GM23338 (cell line): ENCODE measurements at regions not wholly inside any gene's neighbourhood (a gene's known extent, or its start where the extent isn't known, plus 50 kb on each side); places are given as distances from the start of the nearest gene placed in this dataset.

Experiments used
- ATAC-seq: fragments of 200-7000 bp; cut with Tn5 transposase; 3 replicates; pipeline ENCODE4 v1.9.1; 2020
- DNase-seq: peaks from one replicate; pipeline ENCODE4 v3.0.0-alpha.2; 2015; ENCODE audit warnings: low spot score
- H2AFZ ChIP-seq: fragments of 200-600 bp; sonication (generic); 2 replicates; pipeline ENCODE4 v1.8.0; 2016; ENCODE audit warnings: antibody characterized with exemption, mild to moderate bottlenecking, moderate library complexity
- H3F3A ChIP-seq: fragments of 200-600 bp; sonication (generic); replicated peaks from 2 replicates; pipeline ENCODE4 v1.8.0; 2017; ENCODE audit warnings: antibody characterized with exemption, mixed run types, low read depth
- H3K27ac ChIP-seq: fragments of 200-600 bp; sonication (generic); 2 replicates; pipeline ENCODE4 v1.6.1; 2016; ENCODE audit warnings: low read depth
- H3K27me3 ChIP-seq: fragments of 200-600 bp; sonication (generic); 2 replicates; pipeline ENCODE4 v1.8.0; 2016; ENCODE audit warnings: mild to moderate bottlenecking, mixed run types, moderate library complexity; ENCODE audit not compliant: insufficient read depth
- H3K36me3 ChIP-seq: fragments of 200-600 bp; sonication (generic); 2 replicates; pipeline ENCODE4 v1.8.0; 2016; ENCODE audit warnings: mild to moderate bottlenecking; ENCODE audit not compliant: insufficient read depth
- H3K4me1 ChIP-seq: fragments of 200-600 bp; sonication (generic); 2 replicates; pipeline ENCODE4 v1.8.0; 2016; ENCODE audit warnings: mild to moderate bottlenecking, moderate library complexity; ENCODE audit not compliant: insufficient read depth
- H3K4me2 ChIP-seq: fragments of 200-600 bp; sonication (generic); 2 replicates; pipeline ENCODE4 v1.7.1; 2017; ENCODE audit warnings: mixed run types
- H3K4me3 ChIP-seq: fragments of 200-600 bp; sonication (generic); 2 replicates; pipeline ENCODE4 v1.6.1; 2016; ENCODE audit warnings: mixed run types
- H3K79me2 ChIP-seq: fragments of 200-600 bp; sonication (generic); replicated peaks from 2 replicates; pipeline ENCODE4 v1.8.0; 2017; ENCODE audit warnings: mild to moderate bottlenecking; ENCODE audit not compliant: insufficient read depth
- H3K9me2 ChIP-seq: fragments of 200-600 bp; sonication (generic); 2 replicates; pipeline ENCODE4 v1.8.0; 2017; ENCODE audit not compliant: insufficient read depth
- H4K20me1 ChIP-seq: fragments of 200-600 bp; sonication (generic); replicated peaks from 2 replicates; pipeline ENCODE4 v1.8.0; 2017; ENCODE audit warnings: mild to moderate bottlenecking; ENCODE audit not compliant: insufficient read depth
- H3K27ac Mint-ChIP-seq: 2 replicates; pipeline ENCODE4 v1.8.0; 2020; ENCODE audit warnings: inconsistent platforms, mild to moderate bottlenecking, moderate library complexity, mixed read lengths
- H3K27me3 Mint-ChIP-seq: 3 replicates; pipeline ENCODE4 v1.8.0; 2022; ENCODE audit warnings: low read depth, mild to moderate bottlenecking, moderate library complexity, mixed read lengths, inconsistent platforms; ENCODE audit not compliant: insufficient read depth, poor library complexity
- H3K36me3 Mint-ChIP-seq: 3 replicates; pipeline ENCODE4 v1.8.0; 2021; ENCODE audit warnings: low read depth, mild to moderate bottlenecking, inconsistent platforms, moderate library complexity, mixed read lengths
- H3K4me1 Mint-ChIP-seq: 3 replicates; pipeline ENCODE4 v1.8.0; 2020; ENCODE audit warnings: mild to moderate bottlenecking, inconsistent platforms, mixed read lengths
- H3K4me3 Mint-ChIP-seq: 3 replicates; pipeline ENCODE4 v1.8.0; 2021; ENCODE audit warnings: moderate library complexity, mild to moderate bottlenecking, inconsistent platforms, mixed read lengths
- H3K9me3 Mint-ChIP-seq: 3 replicates; pipeline ENCODE4 v1.8.0; 2020; ENCODE audit warnings: moderate library complexity, mild to moderate bottlenecking, inconsistent platforms, mixed read lengths
- CREB1 ChIP-seq: fragments of 250-450 bp; sonication (Bioruptor Pico); IDR thresholded peaks from 2 replicates; pipeline ENCODE4 v1.5.0; 2020; ENCODE audit warnings: low read depth, mild to moderate bottlenecking, moderate library complexity
- EZH2 ChIP-seq: fragments of 200-600 bp; sonication (generic); IDR thresholded peaks from one replicate; pipeline ENCODE4 v1.8.0; 2017; ENCODE audit warnings: antibody characterized with exemption, mild to moderate bottlenecking, low read depth; ENCODE audit not compliant: unreplicated experiment
- EZH2phosphoT487 ChIP-seq: fragments of 200-600 bp; sonication (generic); IDR thresholded peaks from one replicate; pipeline ENCODE4 v1.8.1; 2018; ENCODE audit warnings: antibody characterized with exemption; ENCODE audit not compliant: unreplicated experiment
- NANOG ChIP-seq: IDR thresholded peaks from 2 replicates; pipeline ENCODE4 v1.6.1; 2016; ENCODE audit warnings: antibody characterized with exemption, borderline replicate concordance
- POLR2AphosphoS5 ChIP-seq: IDR thresholded peaks from 2 replicates; pipeline ENCODE4 v1.6.1; 2016; ENCODE audit warnings: antibody characterized with exemption, low read depth
- STAT1 ChIP-seq: IDR thresholded peaks from one replicate; pipeline ENCODE4 v1.6.1; 2016; ENCODE audit warnings: antibody characterized with exemption; ENCODE audit not compliant: unreplicated experiment
- ZNF114 ChIP-seq: fragments of 250-450 bp; sonication (Bioruptor Pico); IDR thresholded peaks from 2 replicates; pipeline ENCODE4 v1.5.0; 2020; ENCODE audit warnings: mild to moderate bottlenecking, moderate library complexity
- ZNF331 ChIP-seq: fragments of 250-450 bp; sonication (Bioruptor Pico); IDR thresholded peaks from 2 replicates; pipeline ENCODE4 v1.5.0; 2020; ENCODE audit warnings: low read depth, mild to moderate bottlenecking, moderate library complexity
- TF ChIP-seq, protein P1 (sequence below), 2 experiments: fragments of 200-600 bp in 1 of 2; sonication (generic) in 1 of 2; conservative IDR thresholded peaks; 2 replicates each; pipeline versions ENCODE4 v1.5.1 to v1.6.1; 2016 to 2017; ENCODE audit warnings: antibody characterized with exemption in 2 of 2, low read depth in 2 of 2, mild to moderate bottlenecking in 2 of 2, moderate library complexity in 1 of 2
- TF ChIP-seq, protein P2 (sequence below): fragments of 250-450 bp; sonication (Bioruptor Pico); IDR thresholded peaks from 2 replicates; pipeline ENCODE4 v1.5.0; 2020; ENCODE audit warnings: mild to moderate bottlenecking, moderate library complexity
- TF ChIP-seq, protein P3 (sequence below): IDR thresholded peaks from 2 replicates; pipeline ENCODE4 v1.6.1; 2016; ENCODE audit warnings: antibody characterized with exemption

DNA sequence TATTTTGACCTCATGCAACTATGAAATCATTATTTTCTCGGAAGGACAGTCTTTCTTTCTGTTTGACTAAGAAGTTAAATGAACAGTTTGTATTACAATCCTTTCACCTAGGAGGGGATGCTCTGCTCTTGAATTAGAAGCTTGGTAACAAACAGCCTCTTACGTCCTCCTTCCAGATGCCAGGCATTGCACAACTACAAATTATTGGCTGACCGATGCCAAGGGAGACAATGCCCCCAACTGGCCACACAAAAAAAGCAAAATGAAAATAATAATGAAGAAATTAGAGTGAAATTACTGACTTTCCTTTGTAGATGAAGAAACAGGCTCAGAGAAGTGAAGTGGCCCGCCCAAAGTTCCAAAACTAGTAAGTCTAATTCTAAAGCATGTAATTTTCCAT lies 177.9 kb downstream of the CYRIA start:
- Mint-ChIP-seq H3K36me3 (no peaks in the 10 kb centered on the region), H3K27ac (no peak overlapping the region), H3K4me1 (peaks cover 2% of the 10 kb centered on the region; the same call in 2 of the 3 replicates), H3K9me3 (peaks cover 5% of the 10 kb centered on the region; the same call in 1 of the 3 replicates), H3K4me3 (no peak overlapping the region), H3K27me3 (peaks cover 2% of the 10 kb centered on the region)
- Histone ChIP-seq H3F3A (no peaks in the 10 kb centered on the region), H3K4me3 (no peak overlapping the region), H3K36me3 (no peaks in the 10 kb centered on the region), H3K79me2 (no peaks in the 10 kb centered on the region), H3K9me2 (no peaks in the 10 kb centered on the region; the same call in 1 of the 2 replicates), H3K27ac (no peak overlapping the region), H3K4me2 (no peak overlapping the region), H3K4me1 (no peaks in the 10 kb centered on the region), H4K20me1 (no peaks in the 10 kb centered on the region), H3K27me3 (no peaks in the 10 kb centered on the region), H2AFZ (no peak overlapping the region)
- DNase-seq (peak; percentile 39), ATAC-seq (no peak)
- TF ChIP-seq, protein P1, sequence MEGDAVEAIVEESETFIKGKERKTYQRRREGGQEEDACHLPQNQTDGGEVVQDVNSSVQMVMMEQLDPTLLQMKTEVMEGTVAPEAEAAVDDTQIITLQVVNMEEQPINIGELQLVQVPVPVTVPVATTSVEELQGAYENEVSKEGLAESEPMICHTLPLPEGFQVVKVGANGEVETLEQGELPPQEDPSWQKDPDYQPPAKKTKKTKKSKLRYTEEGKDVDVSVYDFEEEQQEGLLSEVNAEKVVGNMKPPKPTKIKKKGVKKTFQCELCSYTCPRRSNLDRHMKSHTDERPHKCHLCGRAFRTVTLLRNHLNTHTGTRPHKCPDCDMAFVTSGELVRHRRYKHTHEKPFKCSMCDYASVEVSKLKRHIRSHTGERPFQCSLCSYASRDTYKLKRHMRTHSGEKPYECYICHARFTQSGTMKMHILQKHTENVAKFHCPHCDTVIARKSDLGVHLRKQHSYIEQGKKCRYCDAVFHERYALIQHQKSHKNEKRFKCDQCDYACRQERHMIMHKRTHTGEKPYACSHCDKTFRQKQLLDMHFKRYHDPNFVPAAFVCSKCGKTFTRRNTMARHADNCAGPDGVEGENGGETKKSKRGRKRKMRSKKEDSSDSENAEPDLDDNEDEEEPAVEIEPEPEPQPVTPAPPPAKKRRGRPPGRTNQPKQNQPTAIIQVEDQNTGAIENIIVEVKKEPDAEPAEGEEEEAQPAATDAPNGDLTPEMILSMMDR (conservative IDR thresholded peaks at IDR 0.05; ENCODE audit: low read depth in 2 of 2): peak; percentile 67 to 77
- TF ChIP-seq POLR2AphosphoS5 (no peak), CREB1 (CRISPR knock-in tag) (no peak)

DNA sequence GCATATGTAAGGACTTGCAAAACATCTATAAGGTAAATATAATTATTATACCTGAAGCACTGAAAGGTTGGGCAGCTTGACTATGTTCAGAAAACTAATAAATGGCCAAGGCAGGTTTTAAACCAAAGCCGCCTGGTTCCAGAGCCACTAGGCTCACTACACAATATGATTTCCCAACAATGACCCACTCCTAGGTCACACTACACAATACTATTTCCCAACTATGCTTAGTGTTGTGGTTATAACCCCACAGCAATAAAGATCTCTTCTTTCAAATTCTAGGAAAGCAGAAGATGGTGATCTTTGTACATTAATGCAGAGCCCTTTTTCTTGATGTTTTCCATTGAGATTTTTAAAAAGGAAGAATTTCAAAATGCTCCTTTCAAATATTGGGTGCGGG lies 180.4 kb downstream of the CYRIA start:
- no peaks in the 10 kb centered on the region for H3K27me3 ChIP-seq
- TF ChIP-seq, protein P2, sequence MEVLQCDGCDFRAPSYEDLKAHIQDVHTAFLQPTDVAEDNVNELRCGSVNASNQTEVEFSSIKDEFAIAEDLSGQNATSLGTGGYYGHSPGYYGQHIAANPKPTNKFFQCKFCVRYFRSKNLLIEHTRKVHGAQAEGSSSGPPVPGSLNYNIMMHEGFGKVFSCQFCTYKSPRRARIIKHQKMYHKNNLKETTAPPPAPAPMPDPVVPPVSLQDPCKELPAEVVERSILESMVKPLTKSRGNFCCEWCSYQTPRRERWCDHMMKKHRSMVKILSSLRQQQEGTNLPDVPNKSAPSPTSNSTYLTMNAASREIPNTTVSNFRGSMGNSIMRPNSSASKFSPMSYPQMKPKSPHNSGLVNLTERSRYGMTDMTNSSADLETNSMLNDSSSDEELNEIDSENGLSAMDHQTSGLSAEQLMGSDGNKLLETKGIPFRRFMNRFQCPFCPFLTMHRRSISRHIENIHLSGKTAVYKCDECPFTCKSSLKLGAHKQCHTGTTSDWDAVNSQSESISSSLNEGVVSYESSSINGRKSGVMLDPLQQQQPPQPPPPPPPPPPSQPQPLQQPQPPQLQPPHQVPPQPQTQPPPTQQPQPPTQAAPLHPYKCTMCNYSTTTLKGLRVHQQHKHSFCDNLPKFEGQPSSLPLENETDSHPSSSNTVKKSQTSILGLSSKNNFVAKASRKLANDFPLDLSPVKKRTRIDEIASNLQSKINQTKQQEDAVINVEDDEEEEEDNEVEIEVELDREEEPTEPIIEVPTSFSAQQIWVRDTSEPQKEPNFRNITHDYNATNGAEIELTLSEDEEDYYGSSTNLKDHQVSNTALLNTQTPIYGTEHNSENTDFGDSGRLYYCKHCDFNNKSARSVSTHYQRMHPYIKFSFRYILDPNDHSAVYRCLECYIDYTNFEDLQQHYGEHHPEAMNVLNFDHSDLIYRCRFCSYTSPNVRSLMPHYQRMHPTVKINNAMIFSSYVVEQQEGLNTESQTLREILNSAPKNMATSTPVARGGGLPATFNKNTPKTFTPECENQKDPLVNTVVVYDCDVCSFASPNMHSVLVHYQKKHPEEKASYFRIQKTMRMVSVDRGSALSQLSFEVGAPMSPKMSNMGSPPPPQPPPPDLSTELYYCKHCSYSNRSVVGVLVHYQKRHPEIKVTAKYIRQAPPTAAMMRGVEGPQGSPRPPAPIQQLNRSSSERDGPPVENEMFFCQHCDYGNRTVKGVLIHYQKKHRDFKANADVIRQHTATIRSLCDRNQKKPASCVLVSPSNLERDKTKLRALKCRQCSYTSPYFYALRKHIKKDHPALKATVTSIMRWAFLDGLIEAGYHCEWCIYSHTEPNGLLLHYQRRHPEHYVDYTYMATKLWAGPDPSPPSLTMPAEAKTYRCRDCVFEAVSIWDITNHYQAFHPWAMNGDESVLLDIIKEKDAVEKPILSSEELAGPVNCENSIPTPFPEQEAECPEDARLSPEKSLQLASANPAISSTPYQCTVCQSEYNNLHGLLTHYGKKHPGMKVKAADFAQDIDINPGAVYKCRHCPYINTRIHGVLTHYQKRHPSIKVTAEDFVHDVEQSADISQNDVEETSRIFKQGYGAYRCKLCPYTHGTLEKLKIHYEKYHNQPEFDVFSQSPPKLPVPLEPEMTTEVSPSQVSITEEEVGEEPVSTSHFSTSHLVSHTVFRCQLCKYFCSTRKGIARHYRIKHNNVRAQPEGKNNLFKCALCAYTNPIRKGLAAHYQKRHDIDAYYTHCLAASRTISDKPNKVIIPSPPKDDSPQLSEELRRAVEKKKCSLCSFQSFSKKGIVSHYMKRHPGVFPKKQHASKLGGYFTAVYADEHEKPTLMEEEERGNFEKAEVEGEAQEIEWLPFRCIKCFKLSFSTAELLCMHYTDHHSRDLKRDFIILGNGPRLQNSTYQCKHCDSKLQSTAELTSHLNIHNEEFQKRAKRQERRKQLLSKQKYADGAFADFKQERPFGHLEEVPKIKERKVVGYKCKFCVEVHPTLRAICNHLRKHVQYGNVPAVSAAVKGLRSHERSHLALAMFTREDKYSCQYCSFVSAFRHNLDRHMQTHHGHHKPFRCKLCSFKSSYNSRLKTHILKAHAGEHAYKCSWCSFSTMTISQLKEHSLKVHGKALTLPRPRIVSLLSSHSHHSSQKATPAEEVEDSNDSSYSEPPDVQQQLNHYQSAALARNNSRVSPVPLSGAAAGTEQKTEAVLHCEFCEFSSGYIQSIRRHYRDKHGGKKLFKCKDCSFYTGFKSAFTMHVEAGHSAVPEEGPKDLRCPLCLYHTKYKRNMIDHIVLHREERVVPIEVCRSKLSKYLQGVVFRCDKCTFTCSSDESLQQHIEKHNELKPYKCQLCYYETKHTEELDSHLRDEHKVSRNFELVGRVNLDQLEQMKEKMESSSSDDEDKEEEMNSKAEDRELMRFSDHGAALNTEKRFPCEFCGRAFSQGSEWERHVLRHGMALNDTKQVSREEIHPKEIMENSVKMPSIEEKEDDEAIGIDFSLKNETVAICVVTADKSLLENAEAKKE: no peak
- TF ChIP-seq, protein P3, sequence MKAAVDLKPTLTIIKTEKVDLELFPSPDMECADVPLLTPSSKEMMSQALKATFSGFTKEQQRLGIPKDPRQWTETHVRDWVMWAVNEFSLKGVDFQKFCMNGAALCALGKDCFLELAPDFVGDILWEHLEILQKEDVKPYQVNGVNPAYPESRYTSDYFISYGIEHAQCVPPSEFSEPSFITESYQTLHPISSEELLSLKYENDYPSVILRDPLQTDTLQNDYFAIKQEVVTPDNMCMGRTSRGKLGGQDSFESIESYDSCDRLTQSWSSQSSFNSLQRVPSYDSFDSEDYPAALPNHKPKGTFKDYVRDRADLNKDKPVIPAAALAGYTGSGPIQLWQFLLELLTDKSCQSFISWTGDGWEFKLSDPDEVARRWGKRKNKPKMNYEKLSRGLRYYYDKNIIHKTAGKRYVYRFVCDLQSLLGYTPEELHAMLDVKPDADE: no peak
- TF ChIP-seq CREB1 (CRISPR knock-in tag) (no peak), ZNF114 (CRISPR knock-in tag) (no peak), POLR2AphosphoS5 (no peak), ZNF331 (CRISPR knock-in tag) (no peak), EZH2 (no peak), STAT1 (no peak), NANOG (no peak), EZH2phosphoT487 (no peak)
- TF ChIP-seq, protein P1 (conservative IDR thresholded peaks at IDR 0.05; ENCODE audit: low read depth in 2 of 2): no peak

More for the DNA sequence above, 180.4 kb downstream of the CYRIA start:
- no peaks in the 10 kb centered on the region for H3F3A ChIP-seq
- DNase-seq: no peak
- Mint-ChIP-seq H3K4me1 (peaks cover 2% of the 10 kb centered on the region; the same call in 2 of the 3 replicates), H3K4me3 (no peak overlapping the region), H3K27me3 (no peaks in the 10 kb centered on the region), H3K27ac (no peak overlapping the region), H3K36me3 (no peaks in the 10 kb centered on the region), H3K9me3 (peaks cover 5% of the 10 kb centered on the region; the same call in 1 of the 3 replicates)
- peaks cover 4% of the 10 kb centered on the region for H3K9me2 ChIP-seq
- H4K20me1 ChIP-seq: no peaks in the 10 kb centered on the region
- no peak for ATAC-seq
- no peak overlapping the region for H3K4me3 ChIP-seq
- H3K36me3 ChIP-seq: no peaks in the 10 kb centered on the region
- no peak overlapping the region for H2AFZ ChIP-seq
- no peak overlapping the region for H3K27ac ChIP-seq
- no peak overlapping the region for H3K4me2 ChIP-seq
- no peaks in the 10 kb centered on the region for H3K4me1 ChIP-seq
- H3K79me2 ChIP-seq: no peaks in the 10 kb centered on the region
